GM23338 (cell line): ENCODE measurements at regions not wholly inside any gene's neighbourhood (a gene's known extent, or its start where the extent isn't known, plus 50 kb on each side); places are given as distances from the start of the nearest gene placed in this dataset.

Source experiments
- ATAC-seq: fragments of 200-7000 bp; cut with Tn5 transposase; 3 replicates; pipeline ENCODE4 v1.9.1; 2020
- DNase-seq: peaks from one replicate; pipeline ENCODE4 v3.0.0-alpha.2; 2015; ENCODE audit warnings: low spot score
- H2AFZ ChIP-seq: fragments of 200-600 bp; sonication (generic); 2 replicates; pipeline ENCODE4 v1.8.0; 2016; ENCODE audit warnings: antibody characterized with exemption, mild to moderate bottlenecking, moderate library complexity
- H3F3A ChIP-seq: fragments of 200-600 bp; sonication (generic); replicated peaks from 2 replicates; pipeline ENCODE4 v1.8.0; 2017; ENCODE audit warnings: antibody characterized with exemption, mixed run types, low read depth
- H3K27ac ChIP-seq: fragments of 200-600 bp; sonication (generic); 2 replicates; pipeline ENCODE4 v1.6.1; 2016; ENCODE audit warnings: low read depth
- H3K27me3 ChIP-seq: fragments of 200-600 bp; sonication (generic); 2 replicates; pipeline ENCODE4 v1.8.0; 2016; ENCODE audit warnings: mild to moderate bottlenecking, mixed run types, moderate library complexity; ENCODE audit not compliant: insufficient read depth
- H3K36me3 ChIP-seq: fragments of 200-600 bp; sonication (generic); 2 replicates; pipeline ENCODE4 v1.8.0; 2016; ENCODE audit warnings: mild to moderate bottlenecking; ENCODE audit not compliant: insufficient read depth
- H3K4me1 ChIP-seq: fragments of 200-600 bp; sonication (generic); 2 replicates; pipeline ENCODE4 v1.8.0; 2016; ENCODE audit warnings: mild to moderate bottlenecking, moderate library complexity; ENCODE audit not compliant: insufficient read depth
- H3K4me2 ChIP-seq: fragments of 200-600 bp; sonication (generic); 2 replicates; pipeline ENCODE4 v1.7.1; 2017; ENCODE audit warnings: mixed run types
- H3K4me3 ChIP-seq: fragments of 200-600 bp; sonication (generic); 2 replicates; pipeline ENCODE4 v1.6.1; 2016; ENCODE audit warnings: mixed run types
- H3K79me2 ChIP-seq: fragments of 200-600 bp; sonication (generic); replicated peaks from 2 replicates; pipeline ENCODE4 v1.8.0; 2017; ENCODE audit warnings: mild to moderate bottlenecking; ENCODE audit not compliant: insufficient read depth
- H3K9me2 ChIP-seq: fragments of 200-600 bp; sonication (generic); 2 replicates; pipeline ENCODE4 v1.8.0; 2017; ENCODE audit not compliant: insufficient read depth
- H4K20me1 ChIP-seq: fragments of 200-600 bp; sonication (generic); replicated peaks from 2 replicates; pipeline ENCODE4 v1.8.0; 2017; ENCODE audit warnings: mild to moderate bottlenecking; ENCODE audit not compliant: insufficient read depth
- H3K27ac Mint-ChIP-seq: 2 replicates; pipeline ENCODE4 v1.8.0; 2020; ENCODE audit warnings: inconsistent platforms, mild to moderate bottlenecking, moderate library complexity, mixed read lengths
- H3K27me3 Mint-ChIP-seq: 3 replicates; pipeline ENCODE4 v1.8.0; 2022; ENCODE audit warnings: low read depth, mild to moderate bottlenecking, moderate library complexity, mixed read lengths, inconsistent platforms; ENCODE audit not compliant: insufficient read depth, poor library complexity
- H3K36me3 Mint-ChIP-seq: 3 replicates; pipeline ENCODE4 v1.8.0; 2021; ENCODE audit warnings: low read depth, mild to moderate bottlenecking, inconsistent platforms, moderate library complexity, mixed read lengths
- H3K4me1 Mint-ChIP-seq: 3 replicates; pipeline ENCODE4 v1.8.0; 2020; ENCODE audit warnings: mild to moderate bottlenecking, inconsistent platforms, mixed read lengths
- H3K4me3 Mint-ChIP-seq: 3 replicates; pipeline ENCODE4 v1.8.0; 2021; ENCODE audit warnings: moderate library complexity, mild to moderate bottlenecking, inconsistent platforms, mixed read lengths
- H3K9me3 Mint-ChIP-seq: 3 replicates; pipeline ENCODE4 v1.8.0; 2020; ENCODE audit warnings: moderate library complexity, mild to moderate bottlenecking, inconsistent platforms, mixed read lengths
- CREB1 ChIP-seq: fragments of 250-450 bp; sonication (Bioruptor Pico); IDR thresholded peaks from 2 replicates; pipeline ENCODE4 v1.5.0; 2020; ENCODE audit warnings: low read depth, mild to moderate bottlenecking, moderate library complexity
- ETS1 ChIP-seq: IDR thresholded peaks from 2 replicates; pipeline ENCODE4 v1.6.1; 2016; ENCODE audit warnings: antibody characterized with exemption
- EZH2 ChIP-seq: fragments of 200-600 bp; sonication (generic); IDR thresholded peaks from one replicate; pipeline ENCODE4 v1.8.0; 2017; ENCODE audit warnings: antibody characterized with exemption, mild to moderate bottlenecking, low read depth; ENCODE audit not compliant: unreplicated experiment
- EZH2phosphoT487 ChIP-seq: fragments of 200-600 bp; sonication (generic); IDR thresholded peaks from one replicate; pipeline ENCODE4 v1.8.1; 2018; ENCODE audit warnings: antibody characterized with exemption; ENCODE audit not compliant: unreplicated experiment
- JUNB ChIP-seq: IDR thresholded peaks from one replicate; pipeline ENCODE4 v1.6.1; 2016; ENCODE audit warnings: antibody characterized with exemption; ENCODE audit not compliant: unreplicated experiment
- NANOG ChIP-seq: IDR thresholded peaks from 2 replicates; pipeline ENCODE4 v1.6.1; 2016; ENCODE audit warnings: antibody characterized with exemption, borderline replicate concordance
- POLR2AphosphoS5 ChIP-seq: IDR thresholded peaks from 2 replicates; pipeline ENCODE4 v1.6.1; 2016; ENCODE audit warnings: antibody characterized with exemption, low read depth
- REST ChIP-seq: IDR thresholded peaks from one replicate; pipeline ENCODE4 v1.6.1; 2018; ENCODE audit warnings: antibody characterized with exemption; ENCODE audit not compliant: unreplicated experiment
- STAT1 ChIP-seq: IDR thresholded peaks from one replicate; pipeline ENCODE4 v1.6.1; 2016; ENCODE audit warnings: antibody characterized with exemption; ENCODE audit not compliant: unreplicated experiment
- ZNF114 ChIP-seq: fragments of 250-450 bp; sonication (Bioruptor Pico); IDR thresholded peaks from 2 replicates; pipeline ENCODE4 v1.5.0; 2020; ENCODE audit warnings: mild to moderate bottlenecking, moderate library complexity
- ZNF331 ChIP-seq: fragments of 250-450 bp; sonication (Bioruptor Pico); IDR thresholded peaks from 2 replicates; pipeline ENCODE4 v1.5.0; 2020; ENCODE audit warnings: low read depth, mild to moderate bottlenecking, moderate library complexity
- TF ChIP-seq, protein P1 (sequence below): fragments of 250-450 bp; sonication (Bioruptor Pico); IDR thresholded peaks from 2 replicates; pipeline ENCODE4 v1.5.0; 2020; ENCODE audit warnings: mild to moderate bottlenecking, moderate library complexity
- TF ChIP-seq, protein P2 (sequence below), 2 experiments: fragments of 200-600 bp in 1 of 2; sonication (generic) in 1 of 2; conservative IDR thresholded peaks; 2 replicates each; pipeline versions ENCODE4 v1.5.1 to v1.6.1; 2016 to 2017; ENCODE audit warnings: antibody characterized with exemption in 2 of 2, low read depth in 2 of 2, mild to moderate bottlenecking in 2 of 2, moderate library complexity in 1 of 2

DNA sequence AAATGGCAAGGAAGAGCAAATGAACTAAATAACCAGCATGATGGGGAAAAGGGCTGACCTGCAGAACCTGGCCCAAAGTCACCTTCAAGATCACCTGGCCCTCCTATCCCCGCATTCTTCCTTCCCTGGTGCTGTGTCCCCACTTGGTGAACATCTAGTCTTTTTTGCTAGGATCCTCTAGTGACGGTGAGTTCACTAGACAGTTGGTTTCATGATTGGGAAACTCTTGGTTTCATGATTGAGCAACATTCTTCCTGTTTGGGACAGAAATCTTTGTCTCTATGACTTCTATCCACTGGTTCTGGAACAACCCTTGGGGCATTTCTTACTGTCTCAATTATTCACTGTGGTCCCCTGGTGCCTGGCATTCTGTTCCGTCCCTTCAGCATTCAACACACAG is 50.2 kb upstream of the DAB2IP start:
- H4K20me1 ChIP-seq: peaks cover 10% of the 10 kb centered on the region
- peaks cover 28% of the 10 kb centered on the region for H3K4me1 ChIP-seq
- TF ChIP-seq ZNF114 (CRISPR knock-in tag) (no peak), ETS1 (no peak), POLR2AphosphoS5 (no peak), REST (no peak), JUNB (no peak), NANOG (no peak), EZH2 (no peak), STAT1 (no peak), EZH2phosphoT487 (no peak), ZNF331 (CRISPR knock-in tag) (no peak), CREB1 (CRISPR knock-in tag) (no peak)
- TF ChIP-seq, protein P1, sequence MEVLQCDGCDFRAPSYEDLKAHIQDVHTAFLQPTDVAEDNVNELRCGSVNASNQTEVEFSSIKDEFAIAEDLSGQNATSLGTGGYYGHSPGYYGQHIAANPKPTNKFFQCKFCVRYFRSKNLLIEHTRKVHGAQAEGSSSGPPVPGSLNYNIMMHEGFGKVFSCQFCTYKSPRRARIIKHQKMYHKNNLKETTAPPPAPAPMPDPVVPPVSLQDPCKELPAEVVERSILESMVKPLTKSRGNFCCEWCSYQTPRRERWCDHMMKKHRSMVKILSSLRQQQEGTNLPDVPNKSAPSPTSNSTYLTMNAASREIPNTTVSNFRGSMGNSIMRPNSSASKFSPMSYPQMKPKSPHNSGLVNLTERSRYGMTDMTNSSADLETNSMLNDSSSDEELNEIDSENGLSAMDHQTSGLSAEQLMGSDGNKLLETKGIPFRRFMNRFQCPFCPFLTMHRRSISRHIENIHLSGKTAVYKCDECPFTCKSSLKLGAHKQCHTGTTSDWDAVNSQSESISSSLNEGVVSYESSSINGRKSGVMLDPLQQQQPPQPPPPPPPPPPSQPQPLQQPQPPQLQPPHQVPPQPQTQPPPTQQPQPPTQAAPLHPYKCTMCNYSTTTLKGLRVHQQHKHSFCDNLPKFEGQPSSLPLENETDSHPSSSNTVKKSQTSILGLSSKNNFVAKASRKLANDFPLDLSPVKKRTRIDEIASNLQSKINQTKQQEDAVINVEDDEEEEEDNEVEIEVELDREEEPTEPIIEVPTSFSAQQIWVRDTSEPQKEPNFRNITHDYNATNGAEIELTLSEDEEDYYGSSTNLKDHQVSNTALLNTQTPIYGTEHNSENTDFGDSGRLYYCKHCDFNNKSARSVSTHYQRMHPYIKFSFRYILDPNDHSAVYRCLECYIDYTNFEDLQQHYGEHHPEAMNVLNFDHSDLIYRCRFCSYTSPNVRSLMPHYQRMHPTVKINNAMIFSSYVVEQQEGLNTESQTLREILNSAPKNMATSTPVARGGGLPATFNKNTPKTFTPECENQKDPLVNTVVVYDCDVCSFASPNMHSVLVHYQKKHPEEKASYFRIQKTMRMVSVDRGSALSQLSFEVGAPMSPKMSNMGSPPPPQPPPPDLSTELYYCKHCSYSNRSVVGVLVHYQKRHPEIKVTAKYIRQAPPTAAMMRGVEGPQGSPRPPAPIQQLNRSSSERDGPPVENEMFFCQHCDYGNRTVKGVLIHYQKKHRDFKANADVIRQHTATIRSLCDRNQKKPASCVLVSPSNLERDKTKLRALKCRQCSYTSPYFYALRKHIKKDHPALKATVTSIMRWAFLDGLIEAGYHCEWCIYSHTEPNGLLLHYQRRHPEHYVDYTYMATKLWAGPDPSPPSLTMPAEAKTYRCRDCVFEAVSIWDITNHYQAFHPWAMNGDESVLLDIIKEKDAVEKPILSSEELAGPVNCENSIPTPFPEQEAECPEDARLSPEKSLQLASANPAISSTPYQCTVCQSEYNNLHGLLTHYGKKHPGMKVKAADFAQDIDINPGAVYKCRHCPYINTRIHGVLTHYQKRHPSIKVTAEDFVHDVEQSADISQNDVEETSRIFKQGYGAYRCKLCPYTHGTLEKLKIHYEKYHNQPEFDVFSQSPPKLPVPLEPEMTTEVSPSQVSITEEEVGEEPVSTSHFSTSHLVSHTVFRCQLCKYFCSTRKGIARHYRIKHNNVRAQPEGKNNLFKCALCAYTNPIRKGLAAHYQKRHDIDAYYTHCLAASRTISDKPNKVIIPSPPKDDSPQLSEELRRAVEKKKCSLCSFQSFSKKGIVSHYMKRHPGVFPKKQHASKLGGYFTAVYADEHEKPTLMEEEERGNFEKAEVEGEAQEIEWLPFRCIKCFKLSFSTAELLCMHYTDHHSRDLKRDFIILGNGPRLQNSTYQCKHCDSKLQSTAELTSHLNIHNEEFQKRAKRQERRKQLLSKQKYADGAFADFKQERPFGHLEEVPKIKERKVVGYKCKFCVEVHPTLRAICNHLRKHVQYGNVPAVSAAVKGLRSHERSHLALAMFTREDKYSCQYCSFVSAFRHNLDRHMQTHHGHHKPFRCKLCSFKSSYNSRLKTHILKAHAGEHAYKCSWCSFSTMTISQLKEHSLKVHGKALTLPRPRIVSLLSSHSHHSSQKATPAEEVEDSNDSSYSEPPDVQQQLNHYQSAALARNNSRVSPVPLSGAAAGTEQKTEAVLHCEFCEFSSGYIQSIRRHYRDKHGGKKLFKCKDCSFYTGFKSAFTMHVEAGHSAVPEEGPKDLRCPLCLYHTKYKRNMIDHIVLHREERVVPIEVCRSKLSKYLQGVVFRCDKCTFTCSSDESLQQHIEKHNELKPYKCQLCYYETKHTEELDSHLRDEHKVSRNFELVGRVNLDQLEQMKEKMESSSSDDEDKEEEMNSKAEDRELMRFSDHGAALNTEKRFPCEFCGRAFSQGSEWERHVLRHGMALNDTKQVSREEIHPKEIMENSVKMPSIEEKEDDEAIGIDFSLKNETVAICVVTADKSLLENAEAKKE (CRISPR knock-in tag): no peak
- TF ChIP-seq, protein P2, sequence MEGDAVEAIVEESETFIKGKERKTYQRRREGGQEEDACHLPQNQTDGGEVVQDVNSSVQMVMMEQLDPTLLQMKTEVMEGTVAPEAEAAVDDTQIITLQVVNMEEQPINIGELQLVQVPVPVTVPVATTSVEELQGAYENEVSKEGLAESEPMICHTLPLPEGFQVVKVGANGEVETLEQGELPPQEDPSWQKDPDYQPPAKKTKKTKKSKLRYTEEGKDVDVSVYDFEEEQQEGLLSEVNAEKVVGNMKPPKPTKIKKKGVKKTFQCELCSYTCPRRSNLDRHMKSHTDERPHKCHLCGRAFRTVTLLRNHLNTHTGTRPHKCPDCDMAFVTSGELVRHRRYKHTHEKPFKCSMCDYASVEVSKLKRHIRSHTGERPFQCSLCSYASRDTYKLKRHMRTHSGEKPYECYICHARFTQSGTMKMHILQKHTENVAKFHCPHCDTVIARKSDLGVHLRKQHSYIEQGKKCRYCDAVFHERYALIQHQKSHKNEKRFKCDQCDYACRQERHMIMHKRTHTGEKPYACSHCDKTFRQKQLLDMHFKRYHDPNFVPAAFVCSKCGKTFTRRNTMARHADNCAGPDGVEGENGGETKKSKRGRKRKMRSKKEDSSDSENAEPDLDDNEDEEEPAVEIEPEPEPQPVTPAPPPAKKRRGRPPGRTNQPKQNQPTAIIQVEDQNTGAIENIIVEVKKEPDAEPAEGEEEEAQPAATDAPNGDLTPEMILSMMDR (conservative IDR thresholded peaks at IDR 0.05; ENCODE audit: low read depth in 2 of 2): no peak
- H3K27ac Mint-ChIP-seq: no peak overlapping the region
- peaks cover 27% of the 10 kb centered on the region for H3K79me2 ChIP-seq
- peaks cover 28% of the 10 kb centered on the region for H3K27me3 Mint-ChIP-seq
- no peak for ATAC-seq
- no peak overlapping the region for H3K4me3 ChIP-seq
- no peak for DNase-seq
- no peak overlapping the region for H3K27ac ChIP-seq
- H3F3A ChIP-seq: peaks cover 15% of the 10 kb centered on the region
- H3K36me3 Mint-ChIP-seq: peaks cover 14% of the 10 kb centered on the region
- H3K4me2 ChIP-seq: no peak overlapping the region
- peaks cover 16% of the 10 kb centered on the region for H3K9me3 Mint-ChIP-seq
- peaks cover 34% of the 10 kb centered on the region for H3K4me1 Mint-ChIP-seq
- peaks cover 5% of the 10 kb centered on the region; the same call in 1 of the 2 replicates for H3K36me3 ChIP-seq
- no peaks in the 10 kb centered on the region for H3K9me2 ChIP-seq
- H2AFZ ChIP-seq: no peak overlapping the region
- peaks cover 27% of the 10 kb centered on the region for H3K27me3 ChIP-seq
- H3K4me3 Mint-ChIP-seq: peak overlapping the region; percentile 31; the same call in 2 of the 3 replicates
